ENCODE measurements at regions not wholly inside any gene's neighbourhood (a gene's known extent, or its start where the extent isn't known, plus 50 kb on each side); places are given as distances from the start of the nearest gene placed in this dataset.

DNA sequence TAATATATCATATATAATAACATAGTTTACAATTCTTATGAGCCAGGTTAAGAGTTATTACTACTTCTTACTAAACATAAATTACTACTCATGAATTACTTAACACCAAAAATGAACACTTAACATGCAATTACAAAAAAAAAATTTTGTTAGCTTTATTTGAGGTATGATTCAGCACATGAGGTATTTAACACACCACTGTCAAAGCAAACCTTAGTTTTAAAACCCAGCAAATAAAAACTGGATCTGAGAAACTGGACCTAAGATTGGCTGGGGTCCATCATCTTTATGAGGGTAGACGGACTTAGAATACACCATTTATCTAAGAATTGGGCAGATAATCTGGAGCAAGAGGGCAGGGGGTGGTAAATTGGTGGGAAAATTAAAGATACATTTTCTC lies 81.8 kb upstream of the CREB1 start:
- TF ChIP-seq, protein P1, sequence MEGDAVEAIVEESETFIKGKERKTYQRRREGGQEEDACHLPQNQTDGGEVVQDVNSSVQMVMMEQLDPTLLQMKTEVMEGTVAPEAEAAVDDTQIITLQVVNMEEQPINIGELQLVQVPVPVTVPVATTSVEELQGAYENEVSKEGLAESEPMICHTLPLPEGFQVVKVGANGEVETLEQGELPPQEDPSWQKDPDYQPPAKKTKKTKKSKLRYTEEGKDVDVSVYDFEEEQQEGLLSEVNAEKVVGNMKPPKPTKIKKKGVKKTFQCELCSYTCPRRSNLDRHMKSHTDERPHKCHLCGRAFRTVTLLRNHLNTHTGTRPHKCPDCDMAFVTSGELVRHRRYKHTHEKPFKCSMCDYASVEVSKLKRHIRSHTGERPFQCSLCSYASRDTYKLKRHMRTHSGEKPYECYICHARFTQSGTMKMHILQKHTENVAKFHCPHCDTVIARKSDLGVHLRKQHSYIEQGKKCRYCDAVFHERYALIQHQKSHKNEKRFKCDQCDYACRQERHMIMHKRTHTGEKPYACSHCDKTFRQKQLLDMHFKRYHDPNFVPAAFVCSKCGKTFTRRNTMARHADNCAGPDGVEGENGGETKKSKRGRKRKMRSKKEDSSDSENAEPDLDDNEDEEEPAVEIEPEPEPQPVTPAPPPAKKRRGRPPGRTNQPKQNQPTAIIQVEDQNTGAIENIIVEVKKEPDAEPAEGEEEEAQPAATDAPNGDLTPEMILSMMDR (IDR thresholded peaks at IDR 0.05), result no peak
- TF ChIP-seq FOXM1 (IDR thresholded peaks at IDR 0.05; ENCODE audit: low read depth), result no peak
